ENCODE measurements at regions not wholly inside any gene's neighbourhood (a gene's known extent, or its start where the extent isn't known, plus 50 kb on each side); places are given as distances from the start of the nearest gene placed in this dataset.
A peak's percentile ranks its signal among the peaks of the same experiment; 100 is the strongest.

GRCh38 chrX:106331606-106332005, 163.5 kb downstream of the PWWP3B start:
- WGBS (ENCODE audit: insufficient coverage), result 67% methylated on average over 1 of the region's 3 CpGs
- Histone ChIP-seq H3K4me1 (ENCODE audit: control insufficient read depth, insufficient read depth, low read length) (no peaks in the 10 kb centered on the region), H3K36me3 (ENCODE audit: control insufficient read depth, insufficient read depth, low read length) (no peaks in the 10 kb centered on the region), H3K27me3 (ENCODE audit: control insufficient read depth, insufficient read depth, low read length) (no peaks in the 10 kb centered on the region), H3K4me3 (ENCODE audit: low read depth, low read length) (no peak overlapping the region), H3K27ac (ENCODE audit: low read depth, low read length) (no peak overlapping the region), H3K9me3 (ENCODE audit: control insufficient read depth, insufficient read depth, low read length) (no peaks in the 10 kb centered on the region)
- no peak for DNase-seq (ENCODE audit: low read depth in 4 of 6, low spot score in 6 of 6)

- H3K27me3 ChIP-seq (ENCODE audit: control insufficient read depth, insufficient read depth, low read length), result no peaks in the 10 kb centered on the region
- 29% methylated on average over 1 of the region's 3 CpGs for WGBS (ENCODE audit: insufficient coverage)
- H3K36me3 ChIP-seq (ENCODE audit: control insufficient read depth, insufficient read depth, low read length), result no peaks in the 10 kb centered on the region
- H3K4me3 ChIP-seq (ENCODE audit: low read depth, low read length), result no peak overlapping the region
- DNase-seq (ENCODE audit: low read depth in 4 of 6, low spot score in 6 of 6), result no peak
- H3K4me1 ChIP-seq (ENCODE audit: control insufficient read depth, insufficient read depth, low read length), result no peaks in the 10 kb centered on the region
- H3K27ac ChIP-seq (ENCODE audit: low read depth, low read length), result no peak overlapping the region
- peaks cover 6% of the 10 kb centered on the region for H3K9me3 ChIP-seq (ENCODE audit: control insufficient read depth, insufficient read depth, low read length)
Observed at GRCh38 chrX:106341823-106342222, 173.7 kb downstream of the PWWP3B start.

- DNase-seq (ENCODE audit: low read depth in 4 of 6, low spot score in 6 of 6), result no peak
- Histone ChIP-seq H3K9me3 (ENCODE audit: control insufficient read depth, insufficient read depth, low read length) (no peaks in the 10 kb centered on the region), H3K27me3 (ENCODE audit: control insufficient read depth, insufficient read depth, low read length) (peaks cover 2% of the 10 kb centered on the region), H3K4me3 (ENCODE audit: low read depth, low read length) (no peak overlapping the region), H3K36me3 (ENCODE audit: control insufficient read depth, insufficient read depth, low read length) (no peaks in the 10 kb centered on the region), H3K27ac (ENCODE audit: low read depth, low read length) (no peak overlapping the region), H3K4me1 (ENCODE audit: control insufficient read depth, insufficient read depth, low read length) (no peaks in the 10 kb centered on the region)
Observed at GRCh38 chrX:106356580-106356979, 188.5 kb downstream of the PWWP3B start.

- no peak overlapping the region for H3K4me3 ChIP-seq (ENCODE audit: low read depth, low read length)
- no peaks in the 10 kb centered on the region for H3K4me1 ChIP-seq (ENCODE audit: control insufficient read depth, insufficient read depth, low read length)
- H3K27me3 ChIP-seq (ENCODE audit: control insufficient read depth, insufficient read depth, low read length), result no peaks in the 10 kb centered on the region
- H3K36me3 ChIP-seq (ENCODE audit: control insufficient read depth, insufficient read depth, low read length), result no peaks in the 10 kb centered on the region
- no peaks in the 10 kb centered on the region for H3K9me3 ChIP-seq (ENCODE audit: control insufficient read depth, insufficient read depth, low read length)
- no peak for DNase-seq (ENCODE audit: low read depth in 4 of 6, low spot score in 6 of 6)
- 67% methylated on average over 3 of the region's 5 CpGs for WGBS (ENCODE audit: insufficient coverage)
- H3K27ac ChIP-seq (ENCODE audit: low read depth, low read length), result no peak overlapping the region
Observed at GRCh38 chrX:106363214-106363613, 195.1 kb downstream of the PWWP3B start.

GRCh38 chrX:106378616-106379015, 210.5 kb downstream of the PWWP3B start:
- WGBS (ENCODE audit: insufficient coverage), result 75% methylated on average over 1 of the region's 1 CpG
- H3K4me3 ChIP-seq (ENCODE audit: low read depth, low read length), result no peak overlapping the region
- DNase-seq (ENCODE audit: low read depth in 4 of 6, low spot score in 6 of 6), result no peak
- no peaks in the 10 kb centered on the region for H3K9me3 ChIP-seq (ENCODE audit: control insufficient read depth, insufficient read depth, low read length)
- no peak overlapping the region for H3K27ac ChIP-seq (ENCODE audit: low read depth, low read length)
- no peaks in the 10 kb centered on the region for H3K4me1 ChIP-seq (ENCODE audit: control insufficient read depth, insufficient read depth, low read length)
- H3K36me3 ChIP-seq (ENCODE audit: control insufficient read depth, insufficient read depth, low read length), result no peaks in the 10 kb centered on the region
- no peaks in the 10 kb centered on the region for H3K27me3 ChIP-seq (ENCODE audit: control insufficient read depth, insufficient read depth, low read length)

- Histone ChIP-seq H3K36me3 (ENCODE audit: control insufficient read depth, insufficient read depth, low read length) (no peaks in the 10 kb centered on the region), H3K4me1 (ENCODE audit: control insufficient read depth, insufficient read depth, low read length) (no peaks in the 10 kb centered on the region), H3K9me3 (ENCODE audit: control insufficient read depth, insufficient read depth, low read length) (no peaks in the 10 kb centered on the region), H3K27me3 (ENCODE audit: control insufficient read depth, insufficient read depth, low read length) (peaks cover 2% of the 10 kb centered on the region), H3K27ac (ENCODE audit: low read depth, low read length) (no peak overlapping the region), H3K4me3 (ENCODE audit: low read depth, low read length) (no peak overlapping the region)
- WGBS (ENCODE audit: insufficient coverage), result 38% methylated on average over 1 of the region's 4 CpGs
- DNase-seq (ENCODE audit: low read depth in 4 of 6, low spot score in 6 of 6), result peak in 2 of 6 donors; percentile 14
Observed at GRCh38 chrX:106391284-106391911, 220.4 kb upstream of the RADX start.

GRCh38 chrX:106392346-106392745, 219.4 kb upstream of the RADX start:
- Histone ChIP-seq H3K36me3 (ENCODE audit: control insufficient read depth, insufficient read depth, low read length) (no peaks in the 10 kb centered on the region), H3K4me1 (ENCODE audit: control insufficient read depth, insufficient read depth, low read length) (no peaks in the 10 kb centered on the region), H3K4me3 (ENCODE audit: low read depth, low read length) (no peak overlapping the region), H3K27me3 (ENCODE audit: control insufficient read depth, insufficient read depth, low read length) (peaks cover 5% of the 10 kb centered on the region), H3K27ac (ENCODE audit: low read depth, low read length) (no peak overlapping the region), H3K9me3 (ENCODE audit: control insufficient read depth, insufficient read depth, low read length) (no peaks in the 10 kb centered on the region)
- DNase-seq (ENCODE audit: low read depth in 4 of 6, low spot score in 6 of 6), result no peak
- WGBS (ENCODE audit: insufficient coverage), result 86% methylated on average over 1 of the region's 1 CpG

- Histone ChIP-seq H3K4me1 (ENCODE audit: control insufficient read depth, insufficient read depth, low read length) (no peaks in the 10 kb centered on the region), H3K36me3 (ENCODE audit: control insufficient read depth, insufficient read depth, low read length) (no peaks in the 10 kb centered on the region), H3K27ac (ENCODE audit: low read depth, low read length) (no peak overlapping the region), H3K4me3 (ENCODE audit: low read depth, low read length) (no peak overlapping the region), H3K9me3 (ENCODE audit: control insufficient read depth, insufficient read depth, low read length) (no peaks in the 10 kb centered on the region), H3K27me3 (ENCODE audit: control insufficient read depth, insufficient read depth, low read length) (peaks cover 4% of the 10 kb centered on the region)
- DNase-seq (ENCODE audit: low read depth in 4 of 6, low spot score in 6 of 6), result peak in 3 of 6 donors; percentile 14 to 55 (median 41)
Observed at GRCh38 chrX:106397788-106398538, 213.8 kb upstream of the RADX start.

- H3K27ac ChIP-seq (ENCODE audit: low read depth, low read length), result no peak overlapping the region
- DNase-seq (ENCODE audit: low read depth in 4 of 6, low spot score in 6 of 6), result no peak
- H3K4me1 ChIP-seq (ENCODE audit: control insufficient read depth, insufficient read depth, low read length), result no peaks in the 10 kb centered on the region
- H3K36me3 ChIP-seq (ENCODE audit: control insufficient read depth, insufficient read depth, low read length), result no peaks in the 10 kb centered on the region
- peaks cover 4% of the 10 kb centered on the region for H3K27me3 ChIP-seq (ENCODE audit: control insufficient read depth, insufficient read depth, low read length)
- H3K9me3 ChIP-seq (ENCODE audit: control insufficient read depth, insufficient read depth, low read length), result no peaks in the 10 kb centered on the region
- 70% methylated on average over 8 of the region's 10 CpGs for WGBS (ENCODE audit: insufficient coverage)
- no peak overlapping the region for H3K4me3 ChIP-seq (ENCODE audit: low read depth, low read length)
Observed at GRCh38 chrX:106401965-106402559, 209.7 kb upstream of the RADX start.

GRCh38 chrX:106404512-106404911, 207.3 kb upstream of the RADX start:
- Histone ChIP-seq H3K4me3 (ENCODE audit: low read depth, low read length) (no peak overlapping the region), H3K9me3 (ENCODE audit: control insufficient read depth, insufficient read depth, low read length) (no peaks in the 10 kb centered on the region), H3K27ac (ENCODE audit: low read depth, low read length) (no peak overlapping the region), H3K4me1 (ENCODE audit: control insufficient read depth, insufficient read depth, low read length) (no peaks in the 10 kb centered on the region), H3K36me3 (ENCODE audit: control insufficient read depth, insufficient read depth, low read length) (no peaks in the 10 kb centered on the region), H3K27me3 (ENCODE audit: control insufficient read depth, insufficient read depth, low read length) (no peaks in the 10 kb centered on the region)
- DNase-seq (ENCODE audit: low read depth in 4 of 6, low spot score in 6 of 6), result peak in 2 of 6 donors; percentile 6 to 22
- WGBS (ENCODE audit: insufficient coverage), result no CpG with 5 or more reads among the region's 1 CpG

All from spinal cord (tissue), 9 donors.